H54 (cell line): ENCODE measurements at regions not wholly inside any gene's neighbourhood (a gene's known extent, or its start where the extent isn't known, plus 50 kb on each side); places are given as distances from the start of the nearest gene placed in this dataset.

Experiments used
- DNase-seq: peaks from one replicate; pipeline ENCODE4 v3.0.0; 2011; ENCODE audit warnings: low spot score, mixed read lengths; ENCODE audit not compliant: insufficient read length
- FAIRE-seq: peaks from 3 replicates; lab custom pipeline; 2011; peaks lifted over from hg19 to GRCh38; lab: Jason Lieb, UNC
- POLR2A ChIP-seq: IDR thresholded peaks from 2 replicates; pipeline ENCODE4 v1.6.1; 2011; ENCODE audit warnings: low read depth, mild to moderate bottlenecking, low read length

DNA sequence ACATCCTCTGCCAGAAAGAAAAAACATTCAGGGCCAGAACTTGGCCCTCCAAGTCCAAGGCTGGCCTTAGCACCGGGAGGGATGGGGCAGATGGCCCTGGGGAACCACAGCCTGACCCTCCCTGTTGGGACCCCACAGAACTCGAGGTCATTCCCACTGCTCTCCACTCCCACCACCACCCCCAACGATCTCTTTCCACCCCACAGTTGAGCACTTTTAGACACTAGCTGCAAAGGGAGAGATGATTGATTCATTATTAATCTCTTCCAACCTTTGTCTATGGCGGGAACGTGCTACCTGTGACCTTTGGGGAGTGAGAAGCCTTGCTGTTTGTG, 869.7 kb downstream of the BRD1 start:
- TF ChIP-seq POLR2A, result no peak
- DNase-seq (no peak), FAIRE-seq (no peak)

DNA sequence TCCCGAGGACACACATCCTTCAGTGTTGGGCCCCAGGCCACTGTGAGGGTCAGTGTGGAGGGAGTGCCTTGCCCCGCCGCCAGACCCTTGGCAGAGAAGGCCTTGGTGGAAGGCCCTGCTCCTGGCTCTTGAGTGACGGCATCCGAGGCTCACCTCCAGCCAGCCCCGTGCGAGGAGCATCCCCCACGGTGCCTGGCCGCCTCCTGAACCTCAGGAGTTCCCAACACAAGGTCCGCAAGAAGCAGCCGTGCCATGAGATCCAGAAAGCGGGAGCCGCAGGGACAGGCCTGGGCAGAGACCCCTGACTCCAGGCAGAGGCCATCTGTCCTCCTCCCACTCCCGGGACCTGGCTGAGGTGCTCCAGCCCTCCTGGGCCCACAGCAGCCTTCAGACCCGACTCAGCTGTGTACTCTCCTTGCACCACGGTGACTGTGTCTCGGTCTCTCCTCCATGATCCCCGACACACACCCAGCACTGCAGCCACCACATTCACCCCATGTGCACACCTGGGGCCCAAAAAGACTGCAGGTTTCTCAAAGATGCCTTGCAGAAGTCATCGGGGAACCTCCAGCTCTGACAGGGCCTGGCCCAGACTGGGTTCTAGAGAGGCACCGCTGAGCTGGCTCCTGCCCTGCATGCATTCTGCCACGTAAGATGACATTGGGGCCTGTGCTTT, 870.2 kb downstream of the BRD1 start:
- DNase-seq, result no peak
- no peak for FAIRE-seq
- TF ChIP-seq POLR2A, result no peak

DNA sequence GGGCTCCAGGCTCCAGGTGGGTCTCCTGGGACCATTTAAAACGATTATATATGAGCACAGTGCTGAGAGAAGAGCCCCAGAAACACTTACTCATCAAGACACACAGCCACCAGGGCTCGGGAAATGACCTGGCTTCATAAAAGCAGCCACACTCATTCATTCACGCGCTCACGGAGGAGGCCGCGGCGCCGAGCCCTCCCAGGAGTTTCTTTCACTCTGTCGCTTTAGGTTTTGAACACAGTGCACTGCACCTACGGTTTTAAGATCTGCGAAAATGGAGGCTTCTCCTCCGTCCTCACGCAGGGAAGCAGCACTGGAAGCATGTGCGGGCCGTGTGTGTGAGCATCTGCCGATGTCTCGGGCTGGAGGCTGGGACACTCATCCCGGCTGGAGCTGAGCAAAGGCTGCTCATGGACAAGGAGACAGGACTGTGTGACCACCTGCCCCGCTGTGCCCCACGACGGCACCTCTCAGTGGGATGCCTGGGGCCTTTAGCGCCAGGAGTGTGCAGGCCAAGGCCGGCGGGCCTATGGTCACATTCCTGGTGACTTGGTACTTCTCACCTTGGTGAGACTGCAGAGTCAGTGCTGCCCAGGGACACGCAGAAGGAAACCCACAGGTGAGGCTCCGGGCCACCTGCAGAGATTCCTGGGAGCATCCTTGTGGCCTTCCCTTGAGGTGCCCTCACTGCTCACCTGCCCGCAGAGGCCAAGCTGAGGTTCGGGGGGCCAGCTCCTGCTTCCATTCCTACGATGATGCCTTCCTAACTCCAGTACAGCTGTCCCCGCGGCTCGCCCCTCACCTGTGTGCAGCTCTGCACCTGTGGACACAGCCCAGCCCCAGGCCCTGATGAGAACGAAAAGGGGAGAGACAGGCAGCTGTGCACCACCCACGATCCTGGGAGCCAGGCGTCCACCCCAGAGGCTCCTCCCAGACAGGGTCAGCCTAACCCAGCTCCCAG, 872.0 kb downstream of the BRD1 start:
- FAIRE-seq (no peak), DNase-seq (no peak)
- no peak for TF ChIP-seq POLR2A

DNA sequence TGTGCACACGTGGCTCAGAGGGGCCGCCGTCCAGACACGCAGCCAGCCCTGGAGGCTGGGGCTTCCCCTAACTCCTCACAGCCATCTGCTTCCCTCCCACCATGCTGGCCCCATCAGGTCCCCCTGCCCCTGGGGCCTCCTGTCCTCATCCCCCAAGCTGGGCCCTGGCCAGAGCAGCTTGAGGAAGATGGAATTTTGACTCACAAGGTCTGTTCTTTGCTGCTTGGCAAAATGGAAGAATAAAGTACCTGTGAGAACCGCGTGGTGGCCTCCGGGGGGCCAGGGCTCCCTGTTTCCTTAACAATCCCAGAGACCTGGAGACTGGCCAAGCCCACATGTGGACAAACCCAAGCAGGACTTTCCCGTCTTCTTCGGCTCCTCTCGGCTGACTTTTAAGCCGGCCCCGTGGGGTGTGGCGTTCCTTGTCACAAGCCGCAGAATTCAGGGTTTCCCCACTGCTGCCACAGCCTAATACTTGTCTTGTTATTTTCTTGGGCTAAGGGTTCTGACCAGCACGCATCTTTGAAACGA, 872.8 kb downstream of the BRD1 start:
- no peak for FAIRE-seq
- no peak for DNase-seq
- no peak for TF ChIP-seq POLR2A

DNA sequence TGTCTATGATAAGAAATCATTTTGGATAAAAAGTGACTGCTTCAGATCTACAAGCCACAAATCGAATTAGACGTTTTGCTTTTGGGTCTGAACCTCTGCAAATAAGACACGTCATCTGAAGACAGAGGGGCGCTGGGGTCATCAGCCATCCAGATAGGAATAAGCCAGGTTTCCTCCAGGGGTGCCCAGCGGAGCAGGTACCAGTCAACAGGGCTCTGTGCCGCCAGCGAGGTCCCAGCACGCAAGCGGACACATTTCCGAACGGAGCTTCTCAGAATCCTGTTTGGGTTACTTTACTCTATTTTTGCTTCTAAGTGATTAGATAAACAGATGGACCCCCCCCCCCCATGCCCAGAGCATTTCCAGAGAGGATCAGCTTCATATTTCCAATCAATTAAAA, 873.8 kb downstream of the BRD1 start:
- DNase-seq, result no peak
- no peak for TF ChIP-seq POLR2A
- FAIRE-seq, result no peak

DNA sequence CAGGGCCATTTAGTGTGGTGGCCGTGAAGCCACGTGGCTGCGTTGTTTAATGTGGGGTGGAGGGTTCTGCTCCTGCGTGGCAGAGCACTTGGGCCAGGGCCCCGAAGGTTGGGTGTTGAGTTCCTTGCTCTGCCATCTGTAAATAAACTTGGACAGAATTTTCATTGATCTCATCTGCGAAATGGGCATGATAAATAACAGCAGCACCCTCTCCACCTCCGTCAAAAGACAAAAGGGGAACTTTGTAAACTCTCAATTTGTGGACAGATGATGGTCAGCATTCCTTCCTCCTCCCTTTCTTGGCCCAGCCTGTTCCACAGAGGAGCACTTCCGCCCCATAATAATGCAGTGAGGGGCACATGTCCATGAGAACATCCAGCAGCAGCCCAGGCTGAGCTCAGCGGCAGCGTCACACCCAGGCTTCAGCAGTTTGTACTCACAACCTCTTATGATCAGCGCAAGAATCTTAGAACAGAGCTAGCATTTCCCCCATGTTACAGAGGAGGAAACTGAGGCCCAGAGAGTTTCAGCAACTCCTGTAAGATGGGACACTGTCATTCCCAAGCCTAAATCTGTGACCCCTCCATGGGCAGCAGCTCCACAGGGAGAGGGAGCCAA, 874.5 kb downstream of the BRD1 start:
- no peak for FAIRE-seq

DNA sequence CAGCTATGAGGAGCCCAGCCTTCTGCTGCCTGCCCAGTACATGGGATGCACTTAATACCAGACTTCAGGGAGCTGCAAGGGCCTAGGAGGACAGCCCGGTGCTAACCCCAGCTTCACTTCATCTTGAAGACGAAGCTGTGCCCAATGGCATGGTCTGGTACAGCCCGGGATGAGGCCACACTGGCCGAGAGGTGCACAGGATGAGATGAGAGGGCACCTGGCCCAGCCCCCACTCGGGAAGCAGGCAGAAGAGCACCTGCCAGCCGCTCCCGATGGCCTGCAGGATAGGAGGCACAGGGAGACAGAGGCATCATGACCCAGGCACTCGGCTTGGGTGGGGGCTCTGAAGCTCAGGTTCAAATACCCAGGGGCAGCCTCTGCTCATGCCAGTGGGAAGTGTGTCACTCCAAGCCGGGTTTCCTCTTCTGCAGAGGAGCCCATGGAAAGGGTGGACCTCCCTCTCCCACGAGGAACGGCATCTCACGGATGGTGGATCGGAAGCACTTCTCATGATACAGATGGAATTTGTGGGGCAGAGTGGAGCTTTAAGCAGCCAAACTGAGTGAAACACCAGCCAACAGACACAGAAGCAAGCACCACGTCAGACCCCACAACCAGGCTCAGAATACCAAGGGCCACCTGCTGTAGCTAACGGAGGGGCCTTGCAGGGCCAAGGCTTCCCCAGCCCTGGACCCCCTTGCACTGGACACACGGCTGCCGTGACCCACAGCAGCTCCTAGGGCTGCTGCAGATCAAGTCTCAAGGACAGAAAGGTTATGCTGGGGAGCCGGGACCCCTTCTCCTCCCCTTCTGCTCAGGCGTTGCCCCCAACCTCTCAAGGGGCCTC, 875.2 kb downstream of the BRD1 start:
- FAIRE-seq, result no peak
- TF ChIP-seq POLR2A, result no peak

More for the DNA sequence above, 874.5 kb downstream of the BRD1 start:
- no peak for DNase-seq
- no peak for TF ChIP-seq POLR2A

DNA sequence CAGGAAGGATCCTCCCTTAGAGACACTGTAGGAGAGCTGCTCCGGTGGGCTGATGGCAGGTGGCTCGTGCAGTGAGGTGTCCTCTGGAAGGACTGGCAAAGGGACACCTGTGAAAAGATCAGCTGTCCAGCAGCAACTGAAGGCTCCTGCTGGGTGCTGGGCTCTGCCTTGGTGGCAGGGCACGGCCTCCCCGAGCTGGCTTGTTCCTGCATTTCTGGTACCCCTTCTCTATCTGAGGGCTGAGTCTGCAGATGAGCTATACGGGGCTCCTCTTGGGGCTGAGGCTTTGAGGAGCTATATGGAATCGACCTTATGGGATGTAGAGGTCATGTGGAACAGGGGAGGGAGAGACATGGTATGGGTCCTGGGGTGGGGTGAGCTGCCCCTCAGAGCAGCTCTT, 875.8 kb downstream of the BRD1 start:
- TF ChIP-seq POLR2A, result no peak
- FAIRE-seq, result no peak
- no peak for DNase-seq

More for the DNA sequence above, 875.2 kb downstream of the BRD1 start:
- no peak for DNase-seq

DNA sequence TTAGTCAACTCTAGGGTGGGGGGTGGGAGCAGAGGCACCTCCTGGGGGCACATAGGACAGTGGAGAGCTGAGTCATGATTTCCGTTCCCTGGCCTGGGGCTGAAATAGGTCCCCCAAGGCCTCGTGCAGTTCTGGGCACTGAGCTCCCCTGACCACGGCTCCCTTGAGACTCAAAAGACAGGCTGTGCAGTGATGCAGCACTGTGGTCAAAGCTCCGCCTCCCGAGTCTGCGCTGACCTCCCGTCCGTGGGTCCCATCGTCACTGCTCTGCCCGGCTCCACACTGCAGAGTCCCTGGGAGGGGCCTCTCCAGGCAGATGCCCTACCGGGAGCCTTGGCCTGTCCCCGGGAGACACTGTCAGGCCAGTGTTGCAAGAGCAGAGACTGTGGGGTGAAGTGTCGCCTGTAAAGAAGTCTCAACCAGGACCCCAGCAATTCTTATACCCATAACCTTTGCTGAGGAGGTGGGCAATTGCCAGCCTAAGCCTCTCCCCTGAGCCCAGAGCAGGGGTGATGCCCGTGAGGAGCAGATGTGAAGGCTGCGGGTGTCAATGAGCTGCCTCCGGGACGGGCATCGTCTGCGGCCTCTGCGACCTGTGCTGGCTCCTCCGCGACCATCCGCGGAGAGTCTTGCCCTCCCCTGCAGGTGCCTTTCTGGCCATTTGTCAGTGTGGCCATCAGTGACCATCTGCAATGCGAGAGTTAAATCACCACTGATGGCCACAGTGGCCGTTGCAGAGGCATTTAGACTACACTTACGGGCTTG, 877.3 kb downstream of the BRD1 start:
- DNase-seq (no peak), FAIRE-seq (no peak)
- TF ChIP-seq POLR2A, result no peak

DNA sequence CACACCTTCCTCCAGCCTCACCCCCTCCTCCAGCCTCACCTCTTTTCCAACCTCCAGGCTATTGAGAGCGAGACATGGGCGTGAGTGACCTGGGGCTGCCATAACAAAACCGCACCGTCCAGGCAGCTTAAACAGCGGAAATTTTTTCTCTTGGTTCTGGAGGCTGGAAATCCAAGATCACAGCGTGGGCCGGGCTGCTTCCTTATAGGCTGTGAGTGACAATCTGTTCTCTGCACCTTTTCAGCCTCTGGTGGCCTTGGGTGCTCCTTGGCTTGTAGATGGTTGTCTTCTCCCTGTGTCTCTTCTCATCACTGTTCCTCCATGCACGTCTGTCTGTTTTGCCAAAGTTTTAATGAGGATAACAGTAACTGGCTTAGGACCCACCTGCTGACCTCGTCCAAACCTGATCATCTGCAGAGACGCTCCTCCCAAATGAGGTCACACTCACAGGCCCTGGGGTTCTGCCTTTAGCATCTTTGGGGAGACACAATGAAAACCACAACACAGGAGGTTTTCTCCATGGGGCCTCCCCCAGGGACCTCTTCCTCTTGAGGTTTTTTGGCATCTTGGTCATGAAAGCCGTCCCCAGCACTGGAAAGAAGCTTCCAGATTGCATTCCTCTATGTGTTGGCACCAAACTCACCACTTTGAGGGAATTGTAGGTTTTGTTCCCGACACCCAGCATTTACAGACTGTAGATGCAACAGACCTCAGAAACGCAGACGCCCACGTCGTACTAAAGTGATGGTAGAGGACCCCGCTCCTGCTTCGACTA, 878.1 kb downstream of the BRD1 start:
- TF ChIP-seq POLR2A, result no peak
- FAIRE-seq (no peak), DNase-seq (no peak)

DNA sequence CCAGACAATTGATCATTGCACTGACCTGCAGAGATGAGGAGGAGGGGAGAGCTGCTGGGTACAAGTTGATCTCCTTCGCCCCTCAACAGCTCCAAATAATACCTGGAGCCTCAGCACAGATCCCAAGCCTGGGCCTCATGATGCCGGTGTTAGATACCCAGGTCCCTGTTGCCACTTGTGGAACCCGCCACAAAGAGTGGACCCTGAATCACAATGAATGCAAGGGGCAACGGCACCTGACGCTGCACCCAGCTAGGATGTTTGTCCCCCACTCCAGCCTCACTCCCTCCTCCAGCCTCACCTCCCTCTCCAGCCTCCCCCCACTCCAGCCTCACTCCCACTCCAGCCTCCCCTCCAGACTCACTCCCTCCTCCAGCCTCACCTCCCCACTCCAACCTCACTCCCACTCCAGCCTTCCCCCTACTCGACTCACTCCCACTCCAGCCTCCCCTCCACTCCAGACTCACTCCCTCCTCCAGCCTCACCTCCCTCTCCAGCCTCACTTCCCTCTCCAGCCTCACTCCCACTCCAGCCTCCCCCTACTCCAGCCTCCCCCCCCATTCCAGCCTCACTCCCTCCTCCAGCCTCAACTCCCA, 879.0 kb downstream of the BRD1 start:
- no peak for FAIRE-seq
- no peak for TF ChIP-seq POLR2A
- no peak for DNase-seq

DNA sequence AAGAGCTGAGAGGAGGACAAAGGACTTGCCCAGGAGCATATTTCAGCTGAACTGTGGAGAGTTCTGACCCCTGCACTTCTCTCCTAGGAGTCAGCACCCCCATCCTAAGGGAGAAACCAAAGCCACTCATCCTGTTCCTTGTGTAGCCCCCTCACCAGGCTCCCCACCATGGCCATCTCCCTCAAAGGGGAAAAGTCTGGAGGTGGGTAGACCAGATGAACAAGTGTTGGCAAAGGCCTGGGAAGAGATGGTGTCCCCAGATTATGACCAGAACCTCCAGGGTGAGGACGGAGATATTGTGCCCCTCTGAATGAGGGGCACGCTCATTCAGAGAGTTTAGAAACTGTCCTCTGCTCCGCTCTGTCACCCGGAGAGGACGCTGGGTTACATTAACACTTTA, 880.0 kb downstream of the BRD1 start:
- DNase-seq, result no peak
- no peak for TF ChIP-seq POLR2A
- FAIRE-seq, result no peak
